ENCODE measurements at regions not wholly inside any gene's neighbourhood (a gene's known extent, or its start where the extent isn't known, plus 50 kb on each side); places are given as distances from the start of the nearest gene placed in this dataset.

GRCh38 chr9:115980502-115980901 lies 173.1 kb upstream of the PAPPA start:
- Histone ChIP-seq H3K4me1 (no peaks in the 10 kb centered on the region), H3K27me3 (no peaks in the 10 kb centered on the region), H3K36me3 (no peaks in the 10 kb centered on the region), H3K9me3 (peaks cover 0 to 5% (median 0%) of the 10 kb centered on the region in 4 donors), H3K27ac (no peak overlapping the region), H3K4me3 (no peak overlapping the region)
- DNase-seq (ENCODE audit: low spot score in 2 of 2): no peak
- TF ChIP-seq CTCF (IDR thresholded peaks at IDR 0.05) (no peak), EP300 (IDR thresholded peaks at IDR 0.05) (no peak), POLR2A (IDR thresholded peaks at IDR 0.05) (no peak)
- WGBS, 2 donors: 90 to 100% methylated on average over 1 of the region's 1 CpG

- Histone ChIP-seq H3K27me3 (no peaks in the 10 kb centered on the region), H3K4me3 (no peak overlapping the region), H3K27ac (no peak overlapping the region), H3K36me3 (no peaks in the 10 kb centered on the region), H3K9me3 (peaks cover 0 to 4% (median 0%) of the 10 kb centered on the region in 4 donors), H3K4me1 (no peaks in the 10 kb centered on the region)
- 63 to 75% methylated on average over 4 of the region's 4 CpGs for WGBS, 2 donors
- DNase-seq (ENCODE audit: low spot score in 2 of 2): no peak
- TF ChIP-seq CTCF (IDR thresholded peaks at IDR 0.05): no peak
- TF ChIP-seq EP300 (IDR thresholded peaks at IDR 0.05): no peak
- TF ChIP-seq POLR2A (IDR thresholded peaks at IDR 0.05): no peak
Observed at GRCh38 chr9:115980976-115981375, 172.6 kb upstream of the PAPPA start.

GRCh38 chr9:115983366-115983765 lies 170.2 kb upstream of the PAPPA start:
- Histone ChIP-seq H3K27me3 (no peaks in the 10 kb centered on the region), H3K36me3 (no peaks in the 10 kb centered on the region), H3K4me3 (no peak overlapping the region), H3K4me1 (no peaks in the 10 kb centered on the region), H3K27ac (no peak overlapping the region), H3K9me3 (no peaks in the 10 kb centered on the region)
- TF ChIP-seq EP300 (IDR thresholded peaks at IDR 0.05) (no peak), POLR2A (IDR thresholded peaks at IDR 0.05) (no peak), CTCF (IDR thresholded peaks at IDR 0.05) (no peak)
- WGBS, 2 donors: 87 to 95% methylated on average over 6 of the region's 6 CpGs
- no peak for DNase-seq (ENCODE audit: low spot score in 2 of 2)

- WGBS, 2 donors: 83 to 96% methylated on average over 1 of the region's 1 CpG
- H3K36me3 ChIP-seq: no peaks in the 10 kb centered on the region
- no peak for TF ChIP-seq CTCF (IDR thresholded peaks at IDR 0.05)
- TF ChIP-seq POLR2A (IDR thresholded peaks at IDR 0.05): no peak
- no peak for TF ChIP-seq EP300 (IDR thresholded peaks at IDR 0.05)
Observed at GRCh38 chr9:115985657-115986056, 167.9 kb upstream of the PAPPA start.

GRCh38 chr9:115986508-115986907 lies 167.1 kb upstream of the PAPPA start:
- no peaks in the 10 kb centered on the region for H3K27me3 ChIP-seq
- WGBS, 2 donors: 97 to 100% methylated on average over 3 of the region's 3 CpGs
- DNase-seq (ENCODE audit: low spot score in 2 of 2): no peak
- H3K4me1 ChIP-seq: no peaks in the 10 kb centered on the region
- no peak for TF ChIP-seq POLR2A (IDR thresholded peaks at IDR 0.05)
- TF ChIP-seq CTCF (IDR thresholded peaks at IDR 0.05): no peak
- no peak for TF ChIP-seq EP300 (IDR thresholded peaks at IDR 0.05)
- H3K36me3 ChIP-seq: no peaks in the 10 kb centered on the region
- H3K9me3 ChIP-seq: no peaks in the 10 kb centered on the region
- H3K4me3 ChIP-seq: no peak overlapping the region
- no peak overlapping the region for H3K27ac ChIP-seq

More at GRCh38 chr9:115985657-115986056, 167.9 kb upstream of the PAPPA start:
- no peak for DNase-seq (ENCODE audit: low spot score in 2 of 2)
- Histone ChIP-seq H3K4me3 (no peak overlapping the region), H3K27ac (no peak overlapping the region), H3K4me1 (no peaks in the 10 kb centered on the region), H3K27me3 (no peaks in the 10 kb centered on the region), H3K9me3 (no peaks in the 10 kb centered on the region)

All from tibial nerve (tissue), 4 donors.